Immature natural killer cell (primary cell): ENCODE measurements at regions not wholly inside any gene's neighbourhood (a gene's known extent, or its start where the extent isn't known, plus 50 kb on each side); places are given as distances from the start of the nearest gene placed in this dataset.
"Not testable (repeated sequence)": the region's sequence is repeated elsewhere in the genome, so short reads cannot be mapped to it uniquely, and the experiment has no call there.

ENCODE experiments used
- DNase-seq, 3 donors: peaks; one replicate each; pipeline ENCODE4 v3.0.0; 2022; ENCODE audit warnings: mixed read lengths in 1 of 3
- H3K27ac Mint-ChIP-seq, 6 donors: one replicate each; pipeline ENCODE4 v1.8.0; 2020; ENCODE audit warnings: mixed read lengths in 6 of 6, mild to moderate bottlenecking in 5 of 6, inconsistent platforms in 4 of 6, moderate library complexity in 3 of 6
- H3K27me3 Mint-ChIP-seq, 3 donors: one replicate each; pipeline ENCODE4 v1.8.0; 2020 to 2021; ENCODE audit warnings: low read depth in 3 of 3, mild to moderate bottlenecking in 3 of 3, mixed read lengths in 3 of 3, moderate library complexity in 3 of 3, inconsistent platforms in 1 of 3
- H3K36me3 Mint-ChIP-seq, 3 donors: one replicate each; pipeline ENCODE4 v1.8.0; 2020; ENCODE audit warnings: mixed read lengths in 3 of 3, inconsistent platforms in 2 of 3, mild to moderate bottlenecking in 2 of 3
- H3K4me1 Mint-ChIP-seq, 2 donors: one replicate each; pipeline ENCODE4 v1.8.0; 2020; ENCODE audit warnings: inconsistent platforms in 2 of 2, mild to moderate bottlenecking in 2 of 2, mixed read lengths in 2 of 2, moderate library complexity in 1 of 2
- H3K4me3 Mint-ChIP-seq, 5 donors: one replicate each; pipeline ENCODE4 v1.8.0; 2020; ENCODE audit warnings: mild to moderate bottlenecking in 5 of 5, mixed read lengths in 5 of 5, inconsistent platforms in 3 of 5, moderate library complexity in 3 of 5
- H3K9me3 Mint-ChIP-seq, 6 donors: one replicate each; pipeline ENCODE4 v1.8.0; 2020; ENCODE audit warnings: mild to moderate bottlenecking in 6 of 6, mixed read lengths in 6 of 6, inconsistent platforms in 4 of 6, moderate library complexity in 3 of 6

- no peak overlapping the region for H3K27ac Mint-ChIP-seq
- H3K4me3 Mint-ChIP-seq: no peak overlapping the region
- H3K9me3 Mint-ChIP-seq: peaks cover 2 to 21% (median 13%) of the 10 kb centered on the region in 6 donors
- H3K4me1 Mint-ChIP-seq: no peaks in the 10 kb centered on the region
- H3K36me3 Mint-ChIP-seq: no peaks in the 10 kb centered on the region
- DNase-seq: no peak
- no peaks in the 10 kb centered on the region for H3K27me3 Mint-ChIP-seq
Measured at GRCh38 chr4:43567644-43568043, 675.1 kb downstream of the GRXCR1 start.

- H3K36me3 Mint-ChIP-seq: peaks cover 0 to 3% (median 0%) of the 10 kb centered on the region in 3 donors
- no peak overlapping the region for H3K4me3 Mint-ChIP-seq
- DNase-seq: no peak
- H3K27me3 Mint-ChIP-seq: no peaks in the 10 kb centered on the region
- H3K9me3 Mint-ChIP-seq: peaks cover 4 to 50% (median 27%) of the 10 kb centered on the region in 6 donors
- no peak overlapping the region for H3K27ac Mint-ChIP-seq
- no peaks in the 10 kb centered on the region for H3K4me1 Mint-ChIP-seq
Measured at GRCh38 chr4:43586813-43587212, 694.3 kb downstream of the GRXCR1 start.

- H3K4me3 Mint-ChIP-seq: no peak overlapping the region
Measured at GRCh38 chr4:43587758-43588157, 695.2 kb downstream of the GRXCR1 start.

GRCh38 chr4:43607400-43607799 is 714.9 kb downstream of the GRXCR1 start:
- DNase-seq: no peak
- Mint-ChIP-seq H3K4me3 (no peak overlapping the region), H3K27me3 (peaks cover 0 to 1% (median 0%) of the 10 kb centered on the region in 3 donors), H3K4me1 (no peaks in the 10 kb centered on the region), H3K27ac (no peak overlapping the region), H3K9me3 (peaks cover 4 to 41% (median 18%) of the 10 kb centered on the region in 6 donors), H3K36me3 (no peaks in the 10 kb centered on the region)

More at GRCh38 chr4:43587758-43588157, 695.2 kb downstream of the GRXCR1 start:
- no peak for DNase-seq
- Mint-ChIP-seq H3K27me3 (no peaks in the 10 kb centered on the region), H3K27ac (no peak overlapping the region), H3K36me3 (peaks cover 0 to 3% (median 0%) of the 10 kb centered on the region in 3 donors), H3K9me3 (peaks cover 4 to 41% (median 20%) of the 10 kb centered on the region in 6 donors), H3K4me1 (no peaks in the 10 kb centered on the region)

- H3K4me3 Mint-ChIP-seq: no peak overlapping the region
- H3K36me3 Mint-ChIP-seq: no peaks in the 10 kb centered on the region
- no peaks in the 10 kb centered on the region for H3K4me1 Mint-ChIP-seq
- H3K27ac Mint-ChIP-seq: no peak overlapping the region
- DNase-seq: no peak
- peaks cover 0 to 1% (median 0%) of the 10 kb centered on the region in 3 donors for H3K27me3 Mint-ChIP-seq
- peaks cover 4 to 41% (median 18%) of the 10 kb centered on the region in 6 donors for H3K9me3 Mint-ChIP-seq
Measured at GRCh38 chr4:43607827-43608461, 715.4 kb downstream of the GRXCR1 start.

GRCh38 chr4:43619219-43619618 is 726.7 kb downstream of the GRXCR1 start:
- H3K4me1 Mint-ChIP-seq: no peaks in the 10 kb centered on the region
- no peak overlapping the region for H3K4me3 Mint-ChIP-seq
- H3K27ac Mint-ChIP-seq: no peak overlapping the region
- H3K27me3 Mint-ChIP-seq: no peaks in the 10 kb centered on the region
- H3K9me3 Mint-ChIP-seq: peaks cover 24 to 64% (median 27%) of the 10 kb centered on the region in 6 donors
- peaks cover 0 to 4% (median 0%) of the 10 kb centered on the region in 3 donors for H3K36me3 Mint-ChIP-seq
- DNase-seq: no peak

GRCh38 chr4:43637893-43638292 is 745.4 kb downstream of the GRXCR1 start:
- H3K36me3 Mint-ChIP-seq, DNase-seq, H3K27ac Mint-ChIP-seq, H3K4me3 Mint-ChIP-seq, H3K27me3 Mint-ChIP-seq, H3K4me1 Mint-ChIP-seq: not testable (repeated sequence)
- H3K9me3 Mint-ChIP-seq: peaks cover 13 to 62% (median 34%) of the 10 kb centered on the region in 6 donors

- Mint-ChIP-seq H3K4me3 (no peak overlapping the region), H3K27ac (no peak overlapping the region), H3K36me3 (peaks cover 0 to 4% (median 0%) of the 10 kb centered on the region in 3 donors), H3K9me3 (peaks cover 14 to 59% (median 40%) of the 10 kb centered on the region in 6 donors), H3K4me1 (no peaks in the 10 kb centered on the region), H3K27me3 (peaks cover 0 to 2% (median 0%) of the 10 kb centered on the region in 3 donors)
- no peak for DNase-seq
Measured at GRCh38 chr4:43651991-43652390, 759.5 kb downstream of the GRXCR1 start.

- not testable (repeated sequence) for H3K27me3 Mint-ChIP-seq, H3K4me3 Mint-ChIP-seq, H3K4me1 Mint-ChIP-seq, DNase-seq, H3K36me3 Mint-ChIP-seq, H3K27ac Mint-ChIP-seq
- H3K9me3 Mint-ChIP-seq: peaks cover 0 to 36% (median 27%) of the 10 kb centered on the region in 6 donors
Measured at GRCh38 chr4:43659547-43659946, 767.0 kb downstream of the GRXCR1 start.

GRCh38 chr4:43672265-43672885 is 776.2 kb downstream of the KCTD8 start:
- not testable (repeated sequence) for H3K4me3 Mint-ChIP-seq, H3K27me3 Mint-ChIP-seq, DNase-seq, H3K4me1 Mint-ChIP-seq, H3K36me3 Mint-ChIP-seq
- H3K27ac Mint-ChIP-seq: peak overlapping the region in 1 of 6 donors; percentile 12
- H3K9me3 Mint-ChIP-seq: peaks cover 17 to 57% (median 40%) of the 10 kb centered on the region in 6 donors

GRCh38 chr4:43680421-43680820 is 768.2 kb downstream of the KCTD8 start:
- Mint-ChIP-seq H3K4me3 (no peak overlapping the region), H3K27ac (no peak overlapping the region), H3K4me1 (no peaks in the 10 kb centered on the region), H3K9me3 (peaks cover 4 to 42% (median 24%) of the 10 kb centered on the region in 6 donors), H3K27me3 (peaks cover 0 to 2% (median 0%) of the 10 kb centered on the region in 3 donors), H3K36me3 (peaks cover 0 to 3% (median 0%) of the 10 kb centered on the region in 3 donors)
- DNase-seq: no peak

GRCh38 chr4:43682551-43682950 is 766.1 kb downstream of the KCTD8 start:
- Mint-ChIP-seq H3K27me3 (peaks cover 0 to 2% (median 0%) of the 10 kb centered on the region in 3 donors), H3K27ac (no peak overlapping the region), H3K9me3 (peaks cover 2 to 33% (median 18%) of the 10 kb centered on the region in 6 donors), H3K4me1 (no peaks in the 10 kb centered on the region), H3K36me3 (peaks cover 0 to 3% (median 0%) of the 10 kb centered on the region in 3 donors), H3K4me3 (no peak overlapping the region)
- DNase-seq: no peak

- peaks cover 6 to 39% (median 24%) of the 10 kb centered on the region in 6 donors for H3K9me3 Mint-ChIP-seq
- no peaks in the 10 kb centered on the region for H3K4me1 Mint-ChIP-seq
- H3K27ac Mint-ChIP-seq: no peak overlapping the region
- no peak for DNase-seq
- H3K27me3 Mint-ChIP-seq: peaks cover 0 to 3% (median 0%) of the 10 kb centered on the region in 3 donors
- H3K4me3 Mint-ChIP-seq: no peak overlapping the region
- peaks cover 0 to 4% (median 3%) of the 10 kb centered on the region in 3 donors for H3K36me3 Mint-ChIP-seq
Measured at GRCh38 chr4:43690116-43690515, 758.5 kb downstream of the KCTD8 start.

- no peak for DNase-seq
- Mint-ChIP-seq H3K27ac (no peak overlapping the region), H3K36me3 (peaks cover 0 to 4% (median 3%) of the 10 kb centered on the region in 3 donors), H3K4me1 (no peaks in the 10 kb centered on the region), H3K27me3 (peaks cover 0 to 3% (median 0%) of the 10 kb centered on the region in 3 donors), H3K4me3 (no peak overlapping the region), H3K9me3 (peaks cover 6 to 50% (median 28%) of the 10 kb centered on the region in 6 donors)
Measured at GRCh38 chr4:43693876-43694275, 754.7 kb downstream of the KCTD8 start.
